ENCODE measurements at regions not wholly inside any gene's neighbourhood (a gene's known extent, or its start where the extent isn't known, plus 50 kb on each side); places are given as distances from the start of the nearest gene placed in this dataset.
A peak's percentile ranks its signal among the peaks of the same experiment; 100 is the strongest.

GRCh38 chr3:164060923-164061322 lies 1017.4 kb downstream of the SI start:
- no peak overlapping the region for H3K4me3 ChIP-seq (ENCODE audit: low read depth, low read length)
- DNase-seq (ENCODE audit: low read depth), result no peak
- TF ChIP-seq CTCF (conservative IDR thresholded peaks at IDR 0.05; ENCODE audit: low read depth, low read length), result no peak

DNA sequence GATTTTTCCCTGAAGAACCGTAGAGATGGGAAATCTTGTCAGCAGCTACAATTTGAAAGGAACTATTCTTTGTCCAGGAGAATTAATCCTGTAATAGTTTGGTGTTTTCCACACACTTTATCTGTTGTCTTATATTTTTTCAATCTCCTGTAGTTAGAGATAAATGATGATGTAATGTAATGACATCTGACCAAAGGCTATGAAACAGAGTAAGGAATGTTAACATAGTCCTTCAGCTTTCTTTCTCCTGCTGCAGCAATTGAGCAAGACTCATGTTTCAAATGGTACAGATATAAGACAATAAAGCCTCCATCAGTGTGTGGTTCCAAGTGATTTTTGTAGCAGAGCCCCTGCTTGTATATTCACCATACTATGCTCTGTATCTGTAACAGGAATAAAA lies 1028.4 kb downstream of the SI start:
- no peak overlapping the region for H3K4me3 ChIP-seq (ENCODE audit: low read depth, low read length)

DNA sequence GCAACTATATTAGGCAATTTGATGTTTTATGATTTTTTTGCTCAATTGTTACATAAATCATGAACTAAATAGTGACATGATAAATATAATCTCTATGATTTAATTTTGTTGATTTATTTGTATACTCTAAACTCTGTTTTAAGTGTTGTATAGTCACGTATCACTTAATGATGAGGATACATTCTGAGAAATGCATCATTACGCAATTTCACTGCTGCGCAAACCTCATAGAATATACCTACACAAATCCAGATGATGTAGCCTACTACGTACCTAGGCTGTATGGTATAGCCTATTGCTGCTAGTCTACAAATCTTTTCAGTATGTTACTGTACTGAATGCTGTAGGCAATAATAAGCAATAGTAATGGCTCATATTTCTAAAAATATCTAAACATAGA lies 1029.8 kb downstream of the SI start:
- no peak for DNase-seq (ENCODE audit: low read depth)
- TF ChIP-seq CTCF (conservative IDR thresholded peaks at IDR 0.05; ENCODE audit: low read depth, low read length), result no peak
- no peak overlapping the region for H3K4me3 ChIP-seq (ENCODE audit: low read depth, low read length)

More for the DNA sequence above, 1028.4 kb downstream of the SI start:
- TF ChIP-seq CTCF (conservative IDR thresholded peaks at IDR 0.05; ENCODE audit: low read depth, low read length), result no peak
- DNase-seq (ENCODE audit: low read depth), result peak; percentile 13

GRCh38 chr3:164040991-164041390 lies 1037.3 kb downstream of the SI start:
- no peak for TF ChIP-seq CTCF (conservative IDR thresholded peaks at IDR 0.05; ENCODE audit: low read depth, low read length)
- no peak overlapping the region for H3K4me3 ChIP-seq (ENCODE audit: low read depth, low read length)
- peak; percentile 0 for DNase-seq (ENCODE audit: low read depth)

DNA sequence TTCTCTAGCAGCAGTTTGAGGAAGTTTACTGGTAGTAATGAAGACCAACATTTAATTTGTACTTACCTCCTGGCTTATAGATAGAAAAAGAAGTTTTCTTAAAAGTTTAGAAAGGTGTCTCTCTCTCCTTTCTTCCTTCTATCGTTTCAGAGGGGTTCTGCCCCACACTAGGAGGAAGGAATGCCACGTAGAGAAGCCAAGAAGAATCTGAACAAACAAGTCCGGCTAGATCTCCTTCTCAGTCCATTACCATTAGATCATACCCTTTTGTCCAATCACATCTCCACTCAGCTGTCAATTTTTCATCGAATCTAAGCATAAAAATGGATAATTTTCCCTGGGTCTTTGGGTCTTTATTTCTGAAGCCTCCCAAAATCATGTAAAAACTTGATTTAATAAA lies 1048.1 kb downstream of the SI start:
- no peak for DNase-seq (ENCODE audit: low read depth)
- no peak overlapping the region for H3K4me3 ChIP-seq (ENCODE audit: low read depth, low read length)
- no peak for TF ChIP-seq CTCF (conservative IDR thresholded peaks at IDR 0.05; ENCODE audit: low read depth, low read length)

GRCh38 chr3:164024786-164025185 lies 1053.5 kb downstream of the SI start:
- H3K4me3 ChIP-seq (ENCODE audit: low read depth, low read length), result no peak overlapping the region
- no peak for TF ChIP-seq CTCF (conservative IDR thresholded peaks at IDR 0.05; ENCODE audit: low read depth, low read length)
- no peak for DNase-seq (ENCODE audit: low read depth)

GRCh38 chr3:164023480-164023879 lies 1054.8 kb downstream of the SI start:
- DNase-seq (ENCODE audit: low read depth), result no peak
- no peak for TF ChIP-seq CTCF (conservative IDR thresholded peaks at IDR 0.05; ENCODE audit: low read depth, low read length)
- no peak overlapping the region for H3K4me3 ChIP-seq (ENCODE audit: low read depth, low read length)
